ENCODE measurements at regions not wholly inside any gene's neighbourhood (a gene's known extent, or its start where the extent isn't known, plus 50 kb on each side); places are given as distances from the start of the nearest gene placed in this dataset.

DNA sequence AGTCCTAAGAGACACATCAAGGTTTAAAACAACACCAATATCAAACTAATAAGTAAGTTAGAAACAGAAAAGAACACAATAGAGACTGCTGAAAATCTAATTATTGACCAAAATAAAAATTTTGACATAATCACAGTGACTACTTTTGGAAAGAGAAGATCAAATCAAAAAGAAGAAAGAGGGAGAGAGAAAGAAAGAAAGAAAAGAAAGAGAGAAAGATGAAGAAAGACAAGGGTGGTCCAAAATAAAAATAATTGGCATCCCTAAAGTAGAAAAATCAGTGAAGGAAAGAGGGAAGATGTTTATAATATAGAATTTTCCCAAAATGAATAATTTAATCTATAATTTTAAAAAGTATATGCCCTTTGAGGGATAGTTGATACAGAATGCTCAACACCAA lies 118.8 kb upstream of the VIPR2 start:
- no peak for DNase-seq (ENCODE audit: low read depth)

DNA sequence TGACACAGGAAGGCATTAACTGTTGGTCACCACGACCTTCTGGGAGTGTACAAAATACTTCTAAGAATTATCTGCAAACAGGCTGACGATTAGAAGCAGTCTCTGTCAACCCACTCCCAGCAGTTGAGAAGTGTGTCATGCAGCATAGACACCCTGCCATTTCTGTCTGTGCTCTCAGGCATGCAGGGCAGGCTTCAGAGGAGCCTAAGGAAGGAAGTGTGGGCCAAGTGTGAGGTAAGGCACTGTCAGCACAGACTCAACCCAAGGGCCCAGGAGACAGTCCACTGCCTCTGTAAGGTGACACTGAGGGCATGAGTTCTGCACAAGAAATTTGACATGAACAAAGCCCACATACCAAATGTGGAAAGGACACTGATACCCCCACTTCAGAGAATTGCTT lies 109.0 kb upstream of the VIPR2 start:
- no peak for DNase-seq (ENCODE audit: low read depth)

DNA sequence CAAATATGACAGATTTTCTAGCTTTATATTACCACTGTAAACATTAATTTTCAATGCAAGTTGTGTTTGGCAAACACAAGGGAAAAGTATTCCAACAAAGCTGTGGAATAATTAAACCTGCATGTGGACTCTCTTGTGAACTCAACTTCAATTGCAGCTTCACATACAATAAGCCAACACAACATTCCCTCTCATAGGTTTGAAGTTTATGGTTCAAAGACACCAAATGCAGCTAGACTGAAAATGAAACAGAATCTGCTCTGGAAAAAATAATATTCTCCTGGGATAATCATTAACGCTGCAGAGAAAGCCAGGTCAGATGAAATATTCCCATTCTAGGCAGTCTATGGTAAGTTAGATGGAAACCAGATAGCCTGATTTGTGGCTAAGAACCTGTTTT lies 105.8 kb upstream of the VIPR2 start:
- DNase-seq (ENCODE audit: low read depth), result no peak

DNA sequence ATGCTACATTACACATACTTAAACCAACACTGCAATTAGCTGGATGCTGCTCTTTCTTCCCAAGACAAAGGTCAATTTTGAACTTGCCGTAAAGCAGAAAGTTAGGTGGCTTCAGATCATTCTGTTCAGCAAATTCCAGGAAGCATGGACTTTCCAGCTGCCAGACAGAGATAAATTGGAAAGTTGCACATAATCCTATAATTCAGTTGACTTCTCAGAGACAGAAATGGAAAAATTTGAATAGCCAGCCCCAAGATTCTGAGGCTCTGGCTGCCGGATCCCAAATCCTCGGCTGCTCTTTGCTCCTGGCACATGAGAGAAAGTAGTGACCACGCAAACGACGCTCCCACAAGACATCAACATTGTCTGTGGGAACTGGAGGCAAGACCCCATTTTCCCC lies 105.0 kb upstream of the VIPR2 start:
- DNase-seq (ENCODE audit: low read depth), result no peak

DNA sequence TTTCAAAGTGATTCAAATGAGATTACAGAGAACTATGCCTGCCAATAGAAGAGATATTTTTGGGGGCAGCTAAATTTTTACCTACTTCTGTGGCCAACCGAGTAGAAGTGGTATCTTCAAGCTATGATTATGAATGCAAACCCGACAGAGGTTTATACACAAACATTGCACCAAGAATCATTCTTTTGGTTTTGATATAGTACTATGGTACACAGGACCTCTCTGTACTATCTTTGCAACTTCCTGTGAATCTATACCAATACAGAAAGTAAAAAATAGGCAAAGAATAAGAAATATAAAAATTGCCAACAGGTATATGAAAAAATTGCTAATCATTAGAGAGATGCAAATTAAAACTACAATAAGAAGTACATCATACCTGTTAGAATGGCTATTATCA lies 103.2 kb upstream of the VIPR2 start:
- DNase-seq (ENCODE audit: low read depth), result no peak

DNA sequence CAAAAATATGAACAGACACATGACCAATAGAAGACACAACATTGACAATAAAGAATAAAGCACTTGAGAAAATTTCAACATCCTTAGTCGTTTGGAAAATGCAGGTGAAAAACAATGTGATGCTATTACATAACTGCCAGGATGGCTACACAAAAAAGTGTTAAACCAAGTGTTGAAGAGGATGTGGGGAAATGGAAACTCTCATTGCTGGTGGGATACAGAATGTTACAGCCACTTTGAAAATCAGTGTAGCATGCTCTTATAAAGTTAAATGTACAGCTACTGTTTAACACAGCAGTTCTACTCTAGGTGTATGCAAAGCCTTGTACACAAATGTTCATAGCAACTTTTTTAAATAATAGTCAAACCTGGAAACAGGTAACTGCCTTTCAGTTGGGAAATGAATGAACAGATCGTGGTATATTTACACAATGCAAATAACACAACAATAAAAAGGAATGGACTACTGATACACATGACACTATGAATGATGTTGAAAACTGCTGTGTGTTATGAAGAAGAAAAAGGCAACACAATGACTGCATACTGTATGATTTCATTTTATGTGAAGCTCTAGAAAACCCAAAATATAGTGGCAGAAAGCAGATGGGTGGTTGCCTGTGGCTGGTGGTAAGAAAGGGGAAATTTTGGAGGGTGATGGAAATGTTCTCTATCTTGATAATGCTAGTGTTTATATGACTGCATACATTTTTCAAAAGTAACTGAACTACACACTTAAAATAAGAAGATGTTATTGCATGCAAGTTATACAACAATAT lies 102.2 kb upstream of the VIPR2 start:
- DNase-seq (ENCODE audit: low read depth), result no peak

DNA sequence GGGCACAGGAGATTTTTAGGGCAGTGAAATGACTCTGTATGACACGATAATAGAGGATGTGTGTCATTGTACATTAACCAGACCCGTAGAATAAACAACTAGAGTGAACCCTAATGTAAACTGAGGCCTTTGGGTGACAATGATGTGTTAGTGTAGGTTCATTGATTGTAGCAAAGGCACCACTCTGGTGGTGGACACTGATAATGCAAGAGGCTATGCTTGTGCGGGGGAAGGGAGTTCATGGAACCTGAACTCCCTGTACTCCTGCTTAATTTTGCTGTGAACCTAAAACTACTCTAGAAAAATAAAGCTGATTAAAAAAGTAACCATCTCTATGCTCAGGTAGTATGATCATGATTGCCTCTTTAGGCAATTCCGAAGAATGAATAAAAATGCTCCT lies 96.3 kb upstream of the VIPR2 start:
- DNase-seq (ENCODE audit: low read depth), result no peak

DNA sequence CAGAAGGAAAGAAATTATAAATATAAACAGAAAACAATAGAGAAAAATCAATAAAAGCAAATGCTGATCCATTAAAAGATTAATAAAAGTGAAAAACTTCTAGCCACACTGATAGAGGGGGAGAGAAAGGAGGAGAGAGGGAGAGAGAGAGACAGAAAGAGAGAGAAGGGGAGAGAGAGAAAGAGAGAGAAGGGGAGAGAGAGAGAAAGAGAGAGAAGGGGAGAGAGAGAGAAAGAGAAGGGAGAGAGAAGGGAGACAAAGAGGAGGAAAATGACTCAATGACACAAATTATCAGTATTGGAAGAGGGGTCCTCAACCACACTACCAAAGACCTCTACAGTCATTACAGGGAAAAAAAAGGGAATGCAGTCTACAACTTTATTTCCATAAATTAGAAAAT lies 94.4 kb upstream of the VIPR2 start:
- DNase-seq (ENCODE audit: low read depth), result no peak

DNA sequence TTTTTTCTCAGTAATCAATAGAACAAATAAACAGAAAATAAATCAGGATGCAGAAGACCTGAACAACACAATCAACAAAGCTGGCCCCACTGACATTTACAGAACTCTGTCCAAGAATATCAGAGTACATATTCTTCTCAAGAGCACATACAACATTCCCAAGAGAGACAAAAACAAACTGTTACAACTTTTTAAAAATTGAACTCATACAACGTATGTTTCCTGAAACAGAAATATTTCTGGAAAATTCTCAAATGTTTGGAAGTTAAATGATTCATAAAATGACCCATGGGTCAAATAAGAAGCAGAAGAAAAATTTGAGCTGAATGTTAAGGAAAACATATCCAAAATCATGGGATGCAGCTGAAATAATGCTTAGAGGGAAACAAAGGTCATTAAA lies 93.9 kb upstream of the VIPR2 start:
- no peak for DNase-seq (ENCODE audit: low read depth)

DNA sequence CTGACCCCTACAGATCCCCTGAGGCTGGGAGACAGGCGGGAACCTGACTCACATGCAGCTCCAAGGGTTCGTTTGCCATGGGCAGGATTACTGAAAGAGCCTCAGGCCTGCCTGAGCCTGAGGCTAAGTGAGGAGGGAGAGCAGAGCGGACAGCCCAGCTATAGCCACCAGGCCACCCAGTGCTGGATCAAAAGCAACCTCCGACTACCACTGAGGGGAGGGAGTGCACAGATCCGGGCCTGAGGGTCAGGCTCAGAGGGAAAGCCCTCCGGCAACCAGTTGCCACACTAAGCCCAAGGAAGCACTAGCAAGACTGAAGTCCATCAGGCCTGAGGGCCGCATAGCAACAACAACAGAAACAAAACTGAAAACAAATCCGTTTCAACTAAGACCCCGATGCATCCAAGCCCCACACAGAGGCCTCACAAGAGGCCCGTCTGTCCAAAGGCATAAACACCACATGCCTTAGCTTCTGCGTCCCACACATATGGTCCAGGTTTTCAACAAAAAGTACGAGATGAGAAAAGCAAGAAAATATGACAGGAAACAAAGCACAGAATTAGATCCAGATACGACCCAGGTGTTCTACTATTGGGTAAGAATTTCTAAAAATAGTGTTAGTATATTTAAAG lies 92.5 kb upstream of the VIPR2 start:
- DNase-seq (ENCODE audit: low read depth), result no peak

DNA sequence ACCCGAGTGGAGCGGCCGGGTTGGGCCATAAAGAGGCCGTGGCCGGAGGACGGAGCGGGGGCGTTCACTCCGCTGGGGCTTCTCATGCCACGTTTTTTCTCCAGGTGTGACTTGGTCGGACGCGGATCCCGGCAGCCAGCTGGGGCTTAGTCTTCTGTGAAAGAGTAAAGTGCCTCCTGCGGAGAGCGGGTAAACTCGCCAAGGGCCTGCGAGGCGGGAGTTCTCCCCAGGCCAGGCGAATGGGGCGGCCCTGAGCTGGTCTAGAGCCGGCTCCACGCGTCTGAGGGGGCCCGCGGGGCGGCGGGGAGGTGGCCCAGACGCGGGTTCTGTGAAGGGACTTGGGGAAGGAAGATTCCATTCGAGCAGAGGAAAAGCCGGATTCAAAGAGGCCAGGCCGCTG lies 86.3 kb upstream of the VIPR2 start:
- DNase-seq (ENCODE audit: low read depth), result no peak

DNA sequence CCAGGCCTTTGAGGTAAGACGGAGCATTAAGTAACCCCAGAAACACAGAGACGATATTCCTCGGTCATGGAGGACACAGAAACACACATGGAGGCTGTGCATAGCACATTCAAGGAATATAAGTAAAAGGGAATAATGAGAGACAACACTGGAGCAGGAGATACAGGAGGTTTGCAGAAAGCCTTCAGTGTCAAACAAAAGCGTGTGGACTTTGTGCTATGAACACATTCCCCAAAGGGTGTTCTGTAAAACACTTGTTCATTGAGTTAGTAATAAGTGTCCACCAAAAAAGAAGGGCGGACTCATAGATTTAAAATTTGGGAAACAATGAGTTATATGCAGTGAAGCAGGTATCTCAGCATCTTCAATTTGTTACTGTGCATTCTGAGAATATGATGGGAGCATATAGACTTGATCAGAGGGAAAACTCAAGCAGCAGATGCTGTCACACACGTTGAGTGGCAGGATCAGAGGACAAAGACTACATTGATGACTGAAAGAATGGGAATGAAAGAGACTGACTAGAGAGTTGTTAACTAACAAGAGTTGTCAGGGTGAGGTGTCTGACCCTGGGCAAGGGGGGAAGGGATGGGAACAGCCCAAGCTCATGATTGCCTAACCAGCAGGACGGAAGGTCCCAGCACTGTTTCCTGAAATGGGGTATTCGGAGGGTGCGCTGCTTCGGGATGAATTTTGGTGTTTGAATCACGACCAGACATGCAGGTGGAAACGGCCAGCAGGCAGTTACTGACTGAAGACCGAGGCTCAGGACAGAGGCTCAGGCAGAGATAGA lies 85.2 kb upstream of the VIPR2 start:
- no peak for DNase-seq (ENCODE audit: low read depth)

DNA sequence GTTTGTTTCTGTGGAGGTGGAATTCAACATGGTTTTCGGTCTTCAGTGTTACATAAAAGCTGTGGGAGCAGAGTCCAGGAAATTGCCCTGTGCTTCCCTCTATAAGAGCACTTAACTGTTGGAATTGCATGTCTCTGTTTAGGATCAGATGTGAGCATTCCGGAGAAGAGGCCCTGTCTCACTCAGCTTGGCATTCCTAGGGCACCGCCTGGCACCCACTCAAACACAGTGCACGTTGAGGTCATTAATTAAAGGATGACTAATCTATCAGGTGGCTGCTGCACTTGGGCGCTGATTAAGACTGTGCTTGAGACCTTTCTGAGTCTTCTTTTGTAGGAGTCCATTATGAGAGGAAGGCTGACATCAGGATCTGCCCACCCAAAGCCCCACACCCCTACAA lies 82.8 kb upstream of the VIPR2 start:
- DNase-seq (ENCODE audit: low read depth), result no peak

DNA sequence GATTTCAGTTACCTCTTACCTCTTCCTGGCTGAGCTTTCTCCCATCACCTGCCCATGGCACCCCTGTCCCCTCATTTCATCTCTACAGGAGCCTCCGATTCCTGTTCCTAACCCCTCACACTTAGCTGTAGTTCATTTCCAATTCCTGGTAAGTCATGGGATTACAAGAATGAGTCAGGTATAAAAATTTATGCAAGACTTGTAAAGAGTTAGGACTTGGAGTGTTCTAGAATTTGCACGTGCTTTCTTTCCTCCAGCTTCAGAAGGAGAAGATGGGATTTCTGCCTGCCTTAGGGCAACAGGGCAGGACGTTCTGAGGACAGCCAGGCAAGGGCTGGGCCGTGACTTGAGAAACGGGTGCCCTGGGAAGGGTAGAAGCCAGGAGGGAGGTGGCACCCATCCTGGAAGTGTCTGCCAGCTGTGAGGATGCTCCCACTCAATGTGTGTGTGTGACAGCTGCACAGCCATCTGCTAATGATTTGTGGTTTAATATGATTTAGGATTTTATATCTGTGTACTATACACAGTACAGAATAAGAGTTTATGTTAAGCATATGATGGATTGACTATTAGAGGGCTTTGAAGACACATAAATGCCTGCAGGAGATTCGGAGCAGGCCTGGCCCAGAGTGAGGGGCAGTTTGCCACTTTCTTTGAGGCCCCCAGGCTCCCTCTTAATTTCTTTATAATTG lies 81.5 kb upstream of the VIPR2 start:
- DNase-seq (ENCODE audit: low read depth), result no peak

DNA sequence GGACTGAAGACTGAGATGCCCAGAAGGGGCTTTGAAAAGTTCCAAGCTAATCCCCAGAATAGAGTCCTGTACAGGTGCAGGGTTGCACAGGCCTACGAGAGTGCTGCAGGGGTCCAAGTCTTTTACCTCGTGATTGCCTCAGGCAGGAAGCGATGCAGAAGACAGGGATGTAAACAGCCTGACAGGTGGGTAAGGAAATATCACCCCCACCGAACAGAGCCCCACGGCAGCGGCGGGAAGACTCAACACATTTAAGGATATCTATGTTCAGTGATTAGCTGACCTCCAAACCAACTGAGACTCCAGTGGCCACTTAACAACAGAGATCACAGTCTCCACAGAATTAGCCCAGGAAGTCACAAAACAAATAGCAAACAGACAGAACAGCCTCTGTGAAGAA lies 73.9 kb upstream of the VIPR2 start:
- DNase-seq (ENCODE audit: low read depth), result no peak

DNA sequence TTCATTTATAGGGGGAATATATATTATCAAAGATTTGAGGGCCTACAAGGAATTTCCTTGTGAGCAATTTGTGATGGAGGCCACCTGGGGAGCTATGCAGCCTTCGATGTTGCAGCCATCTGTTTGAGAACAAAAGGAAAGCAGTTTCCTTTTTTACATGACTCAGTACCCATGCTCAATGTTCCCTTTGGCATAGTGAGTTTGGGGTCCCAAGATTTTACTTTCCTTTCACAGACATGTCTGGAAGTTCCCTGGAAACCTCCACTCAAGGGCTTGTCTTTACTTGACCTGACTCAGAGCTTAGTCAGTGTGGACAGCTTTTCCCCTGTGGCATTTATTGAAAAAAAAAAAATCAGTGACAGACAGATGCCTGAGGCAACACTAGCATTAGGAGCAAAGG lies 73.5 kb upstream of the VIPR2 start:
- DNase-seq (ENCODE audit: low read depth), result no peak

DNA sequence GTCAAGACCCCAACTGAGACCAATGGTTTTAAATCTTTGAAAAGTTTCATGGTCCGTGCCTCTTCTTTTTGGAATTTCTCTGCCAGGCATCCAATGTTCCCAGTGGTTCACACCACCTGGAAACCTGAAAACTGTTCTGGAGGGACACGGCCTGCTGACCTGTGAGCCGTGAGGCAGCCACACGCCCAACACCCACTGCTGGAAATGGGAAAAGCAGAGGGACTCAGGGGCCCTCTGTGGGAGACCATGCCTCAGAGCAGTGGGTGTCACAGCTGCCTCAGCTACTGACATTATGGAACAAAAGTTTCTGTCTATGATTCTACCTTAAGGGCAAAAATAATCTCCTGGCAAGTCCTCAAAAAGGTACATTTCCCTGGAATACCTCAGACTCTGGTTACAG lies 70.4 kb upstream of the VIPR2 start:
- DNase-seq (ENCODE audit: low read depth), result no peak

DNA sequence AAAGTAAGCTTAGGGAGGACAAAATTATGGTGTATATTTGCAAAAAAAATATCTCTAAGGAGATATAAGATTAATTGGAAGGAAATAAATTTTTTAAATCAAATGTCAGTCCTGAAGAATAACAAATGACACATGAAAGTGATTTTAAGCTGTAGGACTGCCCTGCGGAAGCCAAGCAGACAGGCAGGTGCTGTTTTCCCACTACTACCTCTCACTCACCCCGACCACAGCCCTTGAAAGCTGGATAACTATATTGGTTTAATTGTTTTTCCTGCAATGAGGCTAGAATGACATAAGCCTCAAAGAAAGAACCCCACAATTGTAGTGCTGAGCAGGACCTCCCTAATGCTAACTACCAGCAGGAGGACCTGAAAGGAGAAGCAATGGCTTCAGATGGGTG lies 68.6 kb upstream of the VIPR2 start:
- no peak for DNase-seq (ENCODE audit: low read depth)

DNA sequence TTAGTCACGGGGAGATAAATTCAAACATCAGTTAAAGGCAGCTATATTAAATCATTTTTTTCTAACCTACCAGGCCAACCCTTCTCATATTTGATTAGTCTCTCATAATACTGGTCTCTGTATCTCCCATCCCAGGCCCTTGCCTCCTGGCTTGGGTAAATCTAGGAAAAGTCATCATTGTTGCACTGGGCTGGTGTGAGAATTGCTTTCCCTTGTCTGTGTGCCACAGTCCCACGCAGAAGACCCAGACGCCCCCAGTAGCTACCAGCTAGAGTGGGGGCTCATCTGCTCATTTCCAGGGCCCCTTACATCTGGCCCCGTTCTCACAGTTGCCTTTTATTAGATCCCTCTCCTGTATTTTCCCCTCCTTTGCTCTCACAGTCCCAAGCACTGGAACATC lies 67.6 kb upstream of the VIPR2 start:
- no peak for DNase-seq (ENCODE audit: low read depth)

DNA sequence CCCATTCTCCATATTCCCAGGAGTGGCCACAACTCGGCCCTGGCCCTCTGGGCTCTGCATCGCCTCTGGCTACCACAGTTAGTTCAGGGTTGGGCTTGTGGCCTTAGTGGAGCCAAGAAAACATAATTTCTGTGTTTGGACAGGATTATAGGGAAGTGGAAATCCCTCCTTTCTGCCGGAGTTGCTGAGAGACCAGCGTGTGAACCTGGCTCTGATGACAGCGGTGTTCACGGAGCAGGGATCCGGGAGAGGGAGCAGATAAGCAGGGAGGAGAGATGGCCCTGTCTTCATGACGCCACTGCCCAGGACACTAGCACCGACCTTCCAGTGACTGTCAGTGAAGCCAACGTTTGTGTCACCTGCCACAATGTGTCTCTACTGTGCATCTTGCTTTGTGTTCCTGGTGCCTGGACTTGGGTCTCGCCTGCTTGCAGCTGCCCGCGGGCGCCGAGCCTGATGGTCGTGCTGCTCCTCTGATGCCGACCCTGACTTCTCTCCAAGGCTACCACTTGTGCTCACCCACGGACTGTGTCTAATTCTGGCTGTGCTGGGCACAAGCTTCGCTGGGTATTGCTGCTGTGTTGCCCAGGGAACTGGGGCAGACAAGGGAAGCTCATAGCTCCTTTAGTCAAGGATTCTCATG lies 67.0 kb upstream of the VIPR2 start:
- DNase-seq (ENCODE audit: low read depth), result no peak

DNA sequence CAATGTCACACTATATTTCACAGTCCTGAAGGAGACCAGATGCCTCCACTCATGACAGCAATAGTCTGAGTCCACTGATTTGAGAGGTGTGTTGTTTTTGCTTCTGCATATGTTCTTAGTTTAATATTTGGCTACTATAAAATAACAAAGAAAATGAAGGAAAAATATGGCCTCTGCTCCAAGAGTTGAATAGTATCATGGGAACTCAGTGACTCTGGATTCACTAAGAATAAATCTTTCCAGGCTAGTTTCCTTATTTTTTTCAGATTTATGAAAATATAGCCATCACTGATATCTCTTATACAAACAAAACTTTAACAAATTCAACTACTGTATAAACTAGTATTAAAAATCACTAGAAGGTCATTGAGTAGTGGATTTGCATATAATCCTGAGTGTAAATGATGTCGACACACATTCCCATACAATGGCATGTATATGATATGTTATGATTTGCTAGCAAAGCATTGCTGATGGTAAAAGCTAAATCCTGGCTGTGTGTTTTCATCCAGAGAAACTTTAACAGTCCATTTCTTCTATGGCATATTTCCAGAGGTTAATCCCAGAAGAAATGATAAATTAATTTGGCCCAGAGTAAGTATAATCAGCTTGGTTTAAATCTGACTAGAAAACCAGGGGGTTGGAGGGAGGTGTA lies 66.0 kb upstream of the VIPR2 start:
- no peak for DNase-seq (ENCODE audit: low read depth)

DNA sequence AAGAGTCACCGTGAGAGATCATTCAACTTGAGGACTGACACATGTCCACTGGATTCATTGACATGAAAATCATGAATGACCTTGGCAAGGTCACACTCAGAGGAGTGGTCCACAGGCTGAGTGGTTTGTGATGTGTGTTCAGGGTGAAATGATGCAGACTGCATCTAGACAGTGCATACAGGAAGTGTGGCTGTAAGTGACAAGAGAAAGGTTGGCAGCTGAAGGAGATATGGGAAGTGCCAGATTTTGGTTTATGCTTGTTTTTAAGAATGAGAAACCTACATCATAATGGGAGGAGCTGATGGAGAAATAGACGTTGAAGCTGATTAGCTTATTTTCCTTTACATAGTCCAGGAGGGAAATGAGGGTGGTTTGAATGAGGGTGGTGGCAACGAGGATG lies 64.8 kb upstream of the VIPR2 start:
- no peak for DNase-seq (ENCODE audit: low read depth)

Data from activated T-helper 9 cell treated with anti-CD3 and anti-CD28 coated beads, Interleukin-2, amount 50 U/mL, for 16 hours (primary cell).